H9 (cell line): ENCODE measurements at regions not wholly inside any gene's neighbourhood (a gene's known extent, or its start where the extent isn't known, plus 50 kb on each side); places are given as distances from the start of the nearest gene placed in this dataset.

ENCODE experiments used
- DNase-seq: peaks from one replicate; pipeline ENCODE4 v3.0.0-alpha.2; 2017
- H2AFZ ChIP-seq: one replicate; pipeline ENCODE4 v1.6.1; 2013; ENCODE audit warnings: mild to moderate bottlenecking, low read length, control low read depth, moderate library complexity
- H2AK5ac ChIP-seq: 2 replicates; pipeline ENCODE4 v1.6.1; 2013; ENCODE audit warnings: low read length, control low read depth, mixed read lengths; ENCODE audit not compliant: insufficient read length
- H2BK120ac ChIP-seq: one replicate; pipeline ENCODE4 v1.6.1; 2013; ENCODE audit warnings: low read depth, mild to moderate bottlenecking, low read length, control low read depth, inconsistent platforms; ENCODE audit not compliant: poor library complexity, severe bottlenecking
- H2BK12ac ChIP-seq: 2 replicates; pipeline ENCODE4 v1.6.1; 2013; ENCODE audit warnings: low read length, control low read depth, mixed read lengths, low read depth; ENCODE audit not compliant: insufficient read length
- H2BK15ac ChIP-seq: 2 replicates; pipeline ENCODE4 v1.6.1; 2013; ENCODE audit warnings: low read depth, low read length, control low read depth
- H2BK20ac ChIP-seq: one replicate; pipeline ENCODE4 v1.6.1; 2013; ENCODE audit warnings: low read depth, mild to moderate bottlenecking, low read length, control low read depth, inconsistent platforms; ENCODE audit not compliant: poor library complexity, severe bottlenecking
- H2BK5ac ChIP-seq: 2 replicates; pipeline ENCODE4 v1.6.1; 2013; ENCODE audit warnings: low read length, control low read depth, mixed read lengths; ENCODE audit not compliant: insufficient read length
- H3K14ac ChIP-seq: 2 replicates; pipeline ENCODE4 v1.6.1; 2013; ENCODE audit warnings: low read length, control low read depth; ENCODE audit not compliant: insufficient read depth
- H3K18ac ChIP-seq: 2 replicates; pipeline ENCODE4 v1.6.1; 2013; ENCODE audit warnings: low read depth, mild to moderate bottlenecking, mixed read lengths, low read length, control low read depth; ENCODE audit not compliant: insufficient read length
- H3K23ac ChIP-seq: 2 replicates; pipeline ENCODE4 v1.6.1; 2013; ENCODE audit warnings: low read length, control low read depth, mixed read lengths, low read depth; ENCODE audit not compliant: insufficient read length
- H3K23me2 ChIP-seq: 2 replicates; pipeline ENCODE4 v1.6.1; 2013; ENCODE audit warnings: low read depth, mild to moderate bottlenecking, mixed read lengths, low read length, control low read depth; ENCODE audit not compliant: insufficient read length, poor library complexity, severe bottlenecking
- H3K27ac ChIP-seq: 2 replicates; pipeline ENCODE4 v1.5.1; 2013; ENCODE audit warnings: low read length, control low read depth, mixed read lengths, low read depth; ENCODE audit not compliant: insufficient read length
- H3K27me3 ChIP-seq: 2 replicates; pipeline ENCODE4 v1.6.1; 2013; ENCODE audit warnings: low read length, control low read depth, inconsistent platforms; ENCODE audit not compliant: insufficient read depth
- H3K4ac ChIP-seq: 2 replicates; pipeline ENCODE4 v1.6.1; 2013; ENCODE audit warnings: low read depth, mild to moderate bottlenecking, control low read depth, inconsistent platforms, low read length, moderate library complexity
- H3K4me1 ChIP-seq: 2 replicates; pipeline ENCODE4 v1.6.1; 2013; ENCODE audit warnings: low read length, control low read depth, inconsistent platforms; ENCODE audit not compliant: insufficient read depth
- H3K4me2 ChIP-seq: 2 replicates; pipeline ENCODE4 v1.6.1; 2013; ENCODE audit warnings: low read length, control low read depth, mixed read lengths; ENCODE audit not compliant: insufficient read length, insufficient read depth
- H3K56ac ChIP-seq: 2 replicates; pipeline ENCODE4 v1.6.1; 2013; ENCODE audit warnings: low read depth, mild to moderate bottlenecking, mixed read lengths, low read length, control low read depth; ENCODE audit not compliant: insufficient read length
- H3K79me1 ChIP-seq: 2 replicates; pipeline ENCODE4 v1.6.1; 2013; ENCODE audit warnings: low read depth, mild to moderate bottlenecking, moderate library complexity, low read length, control low read depth, inconsistent platforms; ENCODE audit not compliant: insufficient read depth, poor library complexity, severe bottlenecking
- H3K79me2 ChIP-seq: 2 replicates; pipeline ENCODE4 v1.6.1; 2013; ENCODE audit warnings: low read length, control low read depth, inconsistent platforms; ENCODE audit not compliant: insufficient read depth
- H3K9ac ChIP-seq: 2 replicates; pipeline ENCODE4 v1.6.1; 2013; ENCODE audit warnings: low read length, control low read depth, mixed read lengths; ENCODE audit not compliant: insufficient read length; ENCODE audit errors: extremely low read depth
- H3K9me3 ChIP-seq: one replicate; pipeline ENCODE4 v1.6.1; 2013; ENCODE audit warnings: low read depth, low read length, inconsistent platforms; ENCODE audit not compliant: control insufficient read depth
- H3T11ph ChIP-seq: one replicate; pipeline ENCODE4 v1.6.1; 2013; ENCODE audit warnings: mild to moderate bottlenecking, low read length, control low read depth, inconsistent platforms
- H4K20me1 ChIP-seq: one replicate; pipeline ENCODE4 v1.6.1; 2013; ENCODE audit not compliant: control insufficient read depth, insufficient read length, insufficient read depth
- H4K5ac ChIP-seq: 2 replicates; pipeline ENCODE4 v1.6.1; 2013; ENCODE audit warnings: low read depth, mild to moderate bottlenecking, mixed read lengths, low read length, control low read depth; ENCODE audit not compliant: insufficient read length
- H4K8ac ChIP-seq: replicated peaks from 2 replicates; pipeline ENCODE4 v1.6.1; 2013; ENCODE audit warnings: low read length, control low read depth, mixed read lengths, low read depth; ENCODE audit not compliant: insufficient read length
- H4K91ac ChIP-seq: 2 replicates; pipeline ENCODE4 v1.6.1; 2013; ENCODE audit warnings: low read depth, mild to moderate bottlenecking, moderate library complexity, mixed read lengths, low read length, control low read depth; ENCODE audit not compliant: insufficient read length
- H3K27ac Mint-ChIP-seq, 3 experiments: 2 replicates in 2 of 3; 3 replicates in 1 of 3; pipeline ENCODE4 v1.8.0; 2020 to 2021; ENCODE audit warnings: mixed read lengths in 3 of 3, mild to moderate bottlenecking in 1 of 3, moderate library complexity in 1 of 3
- H3K27me3 Mint-ChIP-seq: 2 replicates; pipeline ENCODE4 v1.8.0; 2021; ENCODE audit warnings: low read depth, mild to moderate bottlenecking, moderate library complexity, mixed read lengths
- H3K36me3 Mint-ChIP-seq, 3 experiments: 2 replicates in 2 of 3; 3 replicates in 1 of 3; pipeline ENCODE4 v1.8.0; 2020 to 2021; ENCODE audit warnings: low read depth in 3 of 3, mixed read lengths in 3 of 3; ENCODE audit not compliant: insufficient read depth in 1 of 3
- H3K4me1 Mint-ChIP-seq, 2 experiments: 2 replicates each; pipeline ENCODE4 v1.8.0; 2020; ENCODE audit warnings: mixed read lengths in 2 of 2
- H3K4me3 Mint-ChIP-seq, 2 experiments: 2 replicates in 1 of 2; 3 replicates in 1 of 2; pipeline ENCODE4 v1.8.0; 2020 to 2021; ENCODE audit warnings: mild to moderate bottlenecking in 2 of 2, mixed read lengths in 2 of 2, moderate library complexity in 1 of 2
- H3K9me3 Mint-ChIP-seq, 2 experiments: 2 replicates in 1 of 2; 3 replicates in 1 of 2; pipeline ENCODE4 v1.8.0; 2020; ENCODE audit warnings: mild to moderate bottlenecking in 2 of 2, mixed read lengths in 2 of 2, moderate library complexity in 1 of 2
- WGBS: extraction: QIAGEN DNeasy Blood & Tissue Kit; methylation state at CpG from one replicate; pipeline ENCODE4 v1.1.7; 2013; ENCODE audit warnings: missing lambda C conversion rate, low lambda C conversion rate, mixed read lengths; ENCODE audit not compliant: insufficient read length; ENCODE audit errors: extremely low coverage; 5-methylcytosine and 5-hydroxymethylcytosine counted together
- TF ChIP-seq, protein P1 (sequence below): fragments of 200-600 bp; sonication (generic); conservative IDR thresholded peaks from 3 replicates; pipeline ENCODE4 v1.8.0; 2021; ENCODE audit warnings: antibody characterized with exemption, mild to moderate bottlenecking

DNA sequence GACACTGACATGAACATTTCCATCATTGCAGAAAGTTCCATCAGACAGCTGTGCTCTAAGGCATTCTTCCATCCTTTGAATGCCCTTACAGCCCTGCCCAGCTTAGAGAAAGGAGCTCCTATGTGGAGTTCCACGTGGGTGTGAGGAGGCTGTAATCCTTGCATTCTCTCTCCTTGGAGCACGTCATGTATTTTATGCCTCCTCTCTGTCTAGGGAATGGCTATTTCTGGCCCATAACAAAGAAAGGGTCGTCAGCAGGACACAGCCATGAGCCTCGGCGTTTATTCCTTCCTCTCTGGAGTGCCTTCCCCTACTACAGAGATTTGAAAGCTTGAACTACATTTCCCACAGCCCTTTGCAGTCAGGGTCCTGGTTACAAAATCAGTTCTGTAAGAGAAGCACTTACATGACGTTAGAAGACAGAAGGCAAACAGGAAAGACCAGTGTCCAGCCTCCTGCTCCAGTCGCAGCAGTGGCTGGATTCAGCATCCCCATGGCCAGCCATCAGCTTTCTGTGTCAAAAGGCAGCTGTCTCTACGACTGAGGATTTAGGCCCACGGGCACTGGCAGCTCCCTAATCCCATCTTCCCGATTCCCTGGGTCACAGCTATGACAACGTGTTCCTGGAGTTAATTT, 234.9 kb downstream of the TFCP2L1 start:
- Histone ChIP-seq H4K20me1 (no peaks in the 10 kb centered on the region), H3K9me3 (no peaks in the 10 kb centered on the region), H2AFZ (no peak overlapping the region), H3T11ph (no peak overlapping the region), H2AK5ac (no peak overlapping the region), H2BK5ac (no peak overlapping the region), H4K5ac (no peak overlapping the region), H3K14ac (no peak overlapping the region), H3K9ac (no peak overlapping the region), H2BK20ac (no peak overlapping the region), H3K56ac (no peak overlapping the region), H3K4me1 (no peaks in the 10 kb centered on the region), H3K23me2 (no peaks in the 10 kb centered on the region), H3K27ac (no peak overlapping the region), H3K4ac (no peak overlapping the region), H2BK120ac (no peak overlapping the region), H3K23ac (no peak overlapping the region), H3K79me1 (no peaks in the 10 kb centered on the region), H3K4me2 (no peak overlapping the region), H3K79me2 (no peaks in the 10 kb centered on the region), H2BK12ac (no peak overlapping the region), H2BK15ac (no peak overlapping the region), H3K18ac (no peak overlapping the region), H3K27me3 (no peaks in the 10 kb centered on the region), H4K8ac (no peak overlapping the region), H4K91ac (no peak overlapping the region)
- Mint-ChIP-seq H3K27ac (no peak overlapping the region), H3K27me3 (peaks cover 43% of the 10 kb centered on the region), H3K36me3 (no peaks in the 10 kb centered on the region; a peak in 1 of 7 replicates), H3K4me1 (peaks cover 0 to 4% of the 10 kb centered on the region in 2 experiments; a peak in 1 of 4 replicates), H3K4me3 (no peak overlapping the region), H3K9me3 (peaks cover 9 to 15% of the 10 kb centered on the region in 2 experiments; a peak in 4 of 5 replicates)
- DNase-seq: no peak
- TF ChIP-seq, protein P1, sequence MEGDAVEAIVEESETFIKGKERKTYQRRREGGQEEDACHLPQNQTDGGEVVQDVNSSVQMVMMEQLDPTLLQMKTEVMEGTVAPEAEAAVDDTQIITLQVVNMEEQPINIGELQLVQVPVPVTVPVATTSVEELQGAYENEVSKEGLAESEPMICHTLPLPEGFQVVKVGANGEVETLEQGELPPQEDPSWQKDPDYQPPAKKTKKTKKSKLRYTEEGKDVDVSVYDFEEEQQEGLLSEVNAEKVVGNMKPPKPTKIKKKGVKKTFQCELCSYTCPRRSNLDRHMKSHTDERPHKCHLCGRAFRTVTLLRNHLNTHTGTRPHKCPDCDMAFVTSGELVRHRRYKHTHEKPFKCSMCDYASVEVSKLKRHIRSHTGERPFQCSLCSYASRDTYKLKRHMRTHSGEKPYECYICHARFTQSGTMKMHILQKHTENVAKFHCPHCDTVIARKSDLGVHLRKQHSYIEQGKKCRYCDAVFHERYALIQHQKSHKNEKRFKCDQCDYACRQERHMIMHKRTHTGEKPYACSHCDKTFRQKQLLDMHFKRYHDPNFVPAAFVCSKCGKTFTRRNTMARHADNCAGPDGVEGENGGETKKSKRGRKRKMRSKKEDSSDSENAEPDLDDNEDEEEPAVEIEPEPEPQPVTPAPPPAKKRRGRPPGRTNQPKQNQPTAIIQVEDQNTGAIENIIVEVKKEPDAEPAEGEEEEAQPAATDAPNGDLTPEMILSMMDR: no peak
- no CpG with 5 or more reads among the region's 11 CpGs for WGBS
